PFSK-1 (cell line): ENCODE measurements at regions not wholly inside any gene's neighbourhood (a gene's known extent, or its start where the extent isn't known, plus 50 kb on each side); places are given as distances from the start of the nearest gene placed in this dataset.

Experiments used
- POLR2AphosphoS5 ChIP-seq: IDR thresholded peaks from 2 replicates; pipeline ENCODE4 v1.6.1; 2012; ENCODE audit warnings: low read depth, mild to moderate bottlenecking, control low read depth, low read length, moderate library complexity
- SIN3A ChIP-seq: IDR thresholded peaks from 2 replicates; pipeline ENCODE4 v1.6.1; 2012; ENCODE audit warnings: mild to moderate bottlenecking, low read length, moderate library complexity, borderline replicate concordance; ENCODE audit not compliant: insufficient read depth
- TF ChIP-seq, protein P1 (sequence below), 2 experiments: IDR thresholded peaks; 2 replicates each; pipeline versions ENCODE4 v1.6.1 to v1.8.0; 2011 to 2012; ENCODE audit warnings: low read depth in 2 of 2, low read length in 2 of 2, control low read depth in 1 of 2, inconsistent platforms in 1 of 2, mild to moderate bottlenecking in 1 of 2, moderate library complexity in 1 of 2; ENCODE audit not compliant: insufficient read depth in 1 of 2

GRCh38 chr10:52598936-52599335 lies 173.6 kb downstream of the MBL2 start:
- TF ChIP-seq, protein P1, sequence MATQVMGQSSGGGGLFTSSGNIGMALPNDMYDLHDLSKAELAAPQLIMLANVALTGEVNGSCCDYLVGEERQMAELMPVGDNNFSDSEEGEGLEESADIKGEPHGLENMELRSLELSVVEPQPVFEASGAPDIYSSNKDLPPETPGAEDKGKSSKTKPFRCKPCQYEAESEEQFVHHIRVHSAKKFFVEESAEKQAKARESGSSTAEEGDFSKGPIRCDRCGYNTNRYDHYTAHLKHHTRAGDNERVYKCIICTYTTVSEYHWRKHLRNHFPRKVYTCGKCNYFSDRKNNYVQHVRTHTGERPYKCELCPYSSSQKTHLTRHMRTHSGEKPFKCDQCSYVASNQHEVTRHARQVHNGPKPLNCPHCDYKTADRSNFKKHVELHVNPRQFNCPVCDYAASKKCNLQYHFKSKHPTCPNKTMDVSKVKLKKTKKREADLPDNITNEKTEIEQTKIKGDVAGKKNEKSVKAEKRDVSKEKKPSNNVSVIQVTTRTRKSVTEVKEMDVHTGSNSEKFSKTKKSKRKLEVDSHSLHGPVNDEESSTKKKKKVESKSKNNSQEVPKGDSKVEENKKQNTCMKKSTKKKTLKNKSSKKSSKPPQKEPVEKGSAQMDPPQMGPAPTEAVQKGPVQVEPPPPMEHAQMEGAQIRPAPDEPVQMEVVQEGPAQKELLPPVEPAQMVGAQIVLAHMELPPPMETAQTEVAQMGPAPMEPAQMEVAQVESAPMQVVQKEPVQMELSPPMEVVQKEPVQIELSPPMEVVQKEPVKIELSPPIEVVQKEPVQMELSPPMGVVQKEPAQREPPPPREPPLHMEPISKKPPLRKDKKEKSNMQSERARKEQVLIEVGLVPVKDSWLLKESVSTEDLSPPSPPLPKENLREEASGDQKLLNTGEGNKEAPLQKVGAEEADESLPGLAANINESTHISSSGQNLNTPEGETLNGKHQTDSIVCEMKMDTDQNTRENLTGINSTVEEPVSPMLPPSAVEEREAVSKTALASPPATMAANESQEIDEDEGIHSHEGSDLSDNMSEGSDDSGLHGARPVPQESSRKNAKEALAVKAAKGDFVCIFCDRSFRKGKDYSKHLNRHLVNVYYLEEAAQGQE (IDR thresholded peaks at IDR 0.05; ENCODE audit: insufficient read depth in 1 of 2, low read depth in 2 of 2, low read length in 2 of 2) = no peak
- TF ChIP-seq SIN3A = no peak
- no peak for TF ChIP-seq POLR2AphosphoS5
